CD1c-positive myeloid dendritic cell (primary cell): ENCODE measurements at regions not wholly inside any gene's neighbourhood (a gene's known extent, or its start where the extent isn't known, plus 50 kb on each side); places are given as distances from the start of the nearest gene placed in this dataset.

Source experiments
- DNase-seq: peaks from one replicate; pipeline ENCODE4 v3.0.0-alpha.2; 2016; ENCODE audit errors: extremely low spot score

GRCh38 chr13:108360139-108360538 is 90.6 kb downstream of the TNFSF13B start:
- DNase-seq: no peak

GRCh38 chr13:108361769-108362168 is 92.3 kb downstream of the TNFSF13B start:
- DNase-seq: no peak

DNA sequence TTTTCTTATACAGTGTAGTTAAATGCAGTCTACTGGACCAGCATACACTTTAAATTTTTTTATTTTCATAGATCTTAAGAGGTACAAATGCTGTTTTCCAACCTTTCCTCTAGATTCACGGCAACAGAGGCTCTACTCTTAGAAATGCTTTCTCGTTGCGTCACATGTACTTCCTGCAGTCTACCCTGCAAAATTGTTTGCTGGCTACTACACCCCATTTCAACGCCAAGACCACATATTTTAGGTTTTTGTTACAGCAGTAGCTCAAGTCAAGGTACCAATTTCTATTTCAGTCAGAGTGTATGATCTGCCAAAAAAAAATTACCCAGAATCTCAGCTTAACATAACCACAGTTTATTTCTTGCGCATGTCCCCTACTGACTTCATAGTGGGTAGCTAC is 94.1 kb downstream of the TNFSF13B start:
- DNase-seq: no peak

GRCh38 chr13:108365255-108365654 is 95.7 kb downstream of the TNFSF13B start:
- DNase-seq: peak; percentile 8

GRCh38 chr13:108368250-108368905 is 98.9 kb downstream of the TNFSF13B start:
- peak; percentile 61 for DNase-seq

DNA sequence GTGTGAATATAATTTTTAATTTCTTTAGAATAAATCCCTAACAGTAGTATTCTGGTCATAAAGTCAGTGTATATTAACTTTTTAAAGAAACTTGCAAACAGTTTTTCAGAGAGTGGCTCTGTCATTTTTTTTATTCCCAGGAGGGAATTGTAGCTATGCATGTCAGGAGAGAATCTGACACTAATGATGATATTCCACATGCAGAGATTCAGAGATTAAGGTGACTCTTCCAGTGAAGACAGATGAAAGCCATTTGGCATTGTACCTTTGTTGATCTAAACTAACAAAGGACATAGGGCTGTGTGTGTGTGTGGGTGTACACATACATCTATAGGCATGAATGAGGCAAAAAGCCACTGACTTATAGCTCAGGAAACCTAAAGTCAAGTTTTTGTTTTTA is 99.9 kb downstream of the TNFSF13B start:
- DNase-seq: no peak

GRCh38 chr13:108375034-108375433 is 105.5 kb downstream of the TNFSF13B start:
- DNase-seq: no peak

- DNase-seq: no peak
Observed at GRCh38 chr13:108375772-108376171, 106.3 kb downstream of the TNFSF13B start.

- no peak for DNase-seq
Observed at GRCh38 chr13:108376308-108376707, 106.8 kb downstream of the TNFSF13B start.

DNA sequence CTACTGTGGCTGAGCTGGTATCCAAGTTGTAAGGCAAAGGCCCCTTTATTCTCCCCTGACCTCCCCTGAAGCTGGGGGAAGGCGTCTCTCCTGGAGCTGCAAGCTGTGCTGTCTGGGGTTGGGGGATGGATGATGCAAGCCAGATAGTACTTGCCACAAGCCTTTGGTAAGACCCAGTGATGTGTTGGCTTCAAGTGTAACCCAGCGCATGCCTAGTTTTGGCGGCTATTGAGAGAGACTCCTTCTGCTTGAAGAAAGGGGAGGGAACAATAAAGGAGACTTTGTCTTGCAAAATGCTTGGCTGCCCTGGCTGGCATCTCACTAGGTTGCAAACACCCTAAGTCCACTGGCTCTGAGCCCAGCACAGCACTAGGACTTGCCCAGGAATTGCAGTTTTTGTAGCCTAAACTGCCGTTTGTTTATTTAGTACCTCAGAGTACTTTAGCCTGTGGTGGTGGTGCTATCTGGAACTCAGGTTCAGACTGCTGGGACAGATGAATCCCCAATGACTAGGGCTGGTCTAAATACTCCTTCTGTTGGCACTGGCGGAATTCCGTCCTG is 108.2 kb downstream of the TNFSF13B start:
- DNase-seq: no peak

DNA sequence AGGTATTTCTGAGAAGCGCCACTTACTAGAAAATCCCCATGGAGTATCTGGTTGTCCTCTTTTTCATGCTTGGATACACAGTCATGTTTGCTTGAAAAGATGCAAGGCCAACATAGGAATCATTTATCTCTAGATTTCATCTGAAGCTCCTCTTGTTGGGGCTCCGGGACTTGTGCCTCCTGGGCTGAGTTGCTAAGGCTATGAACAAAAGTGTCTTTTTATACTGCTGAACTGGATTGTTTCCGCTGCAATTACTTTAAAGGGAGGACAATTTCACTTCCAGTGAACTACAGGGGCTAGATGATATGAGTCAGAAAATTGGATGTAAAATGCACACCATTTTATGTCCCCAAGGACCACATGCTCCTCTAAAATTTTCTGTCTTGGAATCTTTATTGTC is 114.1 kb downstream of the TNFSF13B start:
- no peak for DNase-seq

- no peak for DNase-seq
Observed at GRCh38 chr13:108387156-108387555, 117.6 kb downstream of the TNFSF13B start.

GRCh38 chr13:108402850-108403249 is 133.3 kb downstream of the TNFSF13B start:
- DNase-seq: no peak

- DNase-seq: no peak
Observed at GRCh38 chr13:108407495-108407894, 138.0 kb downstream of the TNFSF13B start.

- DNase-seq: no peak
Observed at GRCh38 chr13:108408672-108409071, 139.2 kb downstream of the TNFSF13B start.

DNA sequence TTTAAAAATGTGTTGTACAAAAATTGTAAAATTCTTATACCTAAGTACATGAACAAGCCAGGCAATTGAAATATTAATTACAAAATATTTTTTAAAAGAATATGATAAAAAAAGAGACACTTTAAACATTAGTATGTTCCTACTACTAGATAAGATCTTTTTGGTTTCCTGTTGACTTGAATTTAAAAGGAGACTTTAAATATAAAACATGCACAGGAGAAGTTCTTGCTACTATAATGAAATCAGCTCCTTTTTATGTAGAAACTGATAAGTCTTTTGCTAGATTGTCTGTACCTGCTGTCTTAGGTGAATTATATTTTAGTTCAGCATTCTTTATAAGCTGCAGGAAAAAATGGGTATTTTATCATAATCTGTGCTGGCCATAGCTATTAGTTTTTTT is 140.2 kb downstream of the TNFSF13B start:
- no peak for DNase-seq

- DNase-seq: no peak
Observed at GRCh38 chr13:108419768-108420167, 150.2 kb downstream of the TNFSF13B start.

- no peak for DNase-seq
Observed at GRCh38 chr13:108425056-108425455, 155.5 kb downstream of the TNFSF13B start.

DNA sequence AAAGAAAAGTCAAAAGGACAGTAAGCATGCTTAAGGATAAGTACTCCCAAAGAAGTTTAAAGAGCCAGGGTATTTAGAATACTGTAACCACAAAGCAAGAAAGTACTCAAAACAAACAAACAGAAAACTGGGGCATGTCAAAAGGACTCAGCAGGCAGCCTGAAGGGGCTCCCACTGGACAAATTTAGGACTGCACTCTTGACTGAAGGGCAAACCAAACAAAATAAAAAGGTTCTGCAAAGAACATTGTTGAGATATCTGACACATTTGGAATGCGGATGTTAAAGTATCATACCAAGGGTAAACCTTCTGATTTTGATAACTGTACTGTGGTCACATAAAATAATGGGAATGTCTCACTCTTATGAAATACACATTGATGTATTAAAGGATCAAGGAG is 157.4 kb downstream of the TNFSF13B start:
- DNase-seq: no peak

- no peak for DNase-seq
Observed at GRCh38 chr13:108427355-108427754, 157.8 kb downstream of the TNFSF13B start.

DNA sequence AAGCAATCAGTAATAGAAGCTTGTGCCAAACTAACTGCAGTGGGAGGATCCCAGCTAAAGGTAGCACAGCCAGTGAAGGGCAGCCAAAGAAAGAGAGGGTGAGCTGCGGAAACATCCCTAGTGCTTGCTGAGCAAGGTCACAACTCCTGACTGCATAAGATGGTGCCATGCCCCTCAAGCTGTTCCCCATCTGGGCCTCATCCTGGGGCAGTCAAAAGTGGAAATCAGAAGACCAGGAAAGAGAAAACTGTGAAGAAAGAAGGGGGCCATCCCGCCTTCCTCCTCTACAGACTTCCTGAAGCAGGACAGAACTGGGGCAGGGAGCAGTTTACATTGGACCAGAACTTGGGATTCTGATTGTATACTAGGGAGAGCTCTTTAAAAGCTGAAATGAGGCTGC is 159.2 kb downstream of the TNFSF13B start:
- DNase-seq: no peak

DNA sequence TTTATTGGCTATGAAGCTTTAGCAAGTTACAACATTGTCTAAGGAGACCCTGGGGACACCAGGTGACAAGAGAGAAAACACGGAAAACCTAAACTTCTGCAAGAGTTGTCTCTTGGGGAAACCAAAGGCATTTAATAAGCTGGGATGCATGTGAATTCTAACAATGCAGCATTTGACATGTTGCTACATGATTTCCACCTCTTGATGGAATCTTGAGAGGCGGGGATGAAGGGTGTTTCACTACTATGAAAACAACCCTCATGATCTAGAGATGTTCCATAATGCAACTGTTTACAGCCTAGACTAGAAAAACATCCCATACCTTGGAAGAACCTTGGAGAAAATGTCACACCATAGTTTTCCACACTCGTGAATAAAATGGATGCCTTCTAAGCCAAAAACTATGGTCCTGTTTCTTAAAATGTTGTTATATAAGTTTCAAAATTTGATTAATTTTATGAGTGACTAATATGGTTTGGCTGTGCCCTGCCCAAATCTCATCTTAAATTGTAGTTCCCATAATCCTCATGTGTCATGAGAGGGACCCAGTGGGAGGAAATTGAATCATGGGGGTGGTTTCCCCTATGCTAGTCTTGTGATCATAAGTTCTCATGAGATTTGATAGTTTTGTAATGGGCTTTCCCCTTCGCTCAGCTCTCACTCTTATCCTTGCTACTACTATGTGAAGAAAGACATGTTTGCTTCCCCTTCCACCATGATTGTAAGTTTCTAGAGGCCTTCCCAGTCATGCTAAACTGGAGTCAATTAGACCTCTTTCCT is 164.6 kb downstream of the TNFSF13B start:
- DNase-seq: no peak
